H1 (cell line): ENCODE measurements at regions not wholly inside any gene's neighbourhood (a gene's known extent, or its start where the extent isn't known, plus 50 kb on each side); places are given as distances from the start of the nearest gene placed in this dataset.

Experiments used
- CHD2 ChIP-seq: IDR thresholded peaks from 2 replicates; pipeline ENCODE4 v1.6.1; 2012; ENCODE audit warnings: low read length, improper control_type of control experiment
- CTCF ChIP-seq, 3 experiments: IDR thresholded peaks; 1 replicate in 2 of 3; 2 replicates in 1 of 3; pipeline versions ENCODE4 v1.5.1 to v1.6.1; 2011; ENCODE audit warnings: low read length in 3 of 3, mild to moderate bottlenecking in 3 of 3, inconsistent platforms in 2 of 3, low read depth in 1 of 3, moderate library complexity in 1 of 3; ENCODE audit not compliant: insufficient read depth in 1 of 3; ENCODE audit errors: control extremely low read depth in 1 of 3
- EP300 ChIP-seq, 2 experiments: IDR thresholded peaks; 1 replicate in 1 of 2; 2 replicates in 1 of 2; pipeline ENCODE4 v1.6.1; 2011 to 2012; ENCODE audit warnings: low read depth in 2 of 2, low read length in 2 of 2, mild to moderate bottlenecking in 2 of 2, borderline replicate concordance in 1 of 2, inconsistent platforms in 1 of 2, moderate library complexity in 1 of 2
- EZH2 ChIP-seq: fragments of 200-600 bp; sonication (generic); IDR thresholded peaks from 2 replicates; pipeline ENCODE4 v1.7.1; 2012; ENCODE audit warnings: low read depth, mild to moderate bottlenecking, moderate library complexity, low read length, inconsistent platforms; ENCODE audit not compliant: severe bottlenecking
- GABPA ChIP-seq: IDR thresholded peaks from 2 replicates; pipeline ENCODE4 v1.6.1; 2011; ENCODE audit warnings: mild to moderate bottlenecking, low read length, moderate library complexity, borderline replicate concordance; ENCODE audit not compliant: insufficient read depth
- KDM4A ChIP-seq: IDR thresholded peaks from one replicate; pipeline ENCODE4 v1.7.1; 2012; ENCODE audit warnings: low read depth, mild to moderate bottlenecking, moderate library complexity, low read length, inconsistent platforms; ENCODE audit not compliant: severe bottlenecking
- SIN3A ChIP-seq, 2 experiments: IDR thresholded peaks in 1 of 2; conservative IDR thresholded peaks in 1 of 2; 2 replicates each; pipeline ENCODE4 v1.6.1; 2011 to 2012; ENCODE audit warnings: low read length in 2 of 2, improper control_type of control experiment in 1 of 2, low read depth in 1 of 2, mild to moderate bottlenecking in 1 of 2
- TAF1 ChIP-seq: IDR thresholded peaks from 2 replicates; pipeline ENCODE4 v1.6.1; 2011; ENCODE audit warnings: mild to moderate bottlenecking, low read depth, low read length

- TF ChIP-seq CTCF (IDR thresholded peaks at IDR 0.05; ENCODE audit: control extremely low read depth in 1 of 3, insufficient read depth in 1 of 3, low read depth in 1 of 3, low read length in 3 of 3) = no peak
- TF ChIP-seq SIN3A (conservative IDR thresholded peaks at IDR 0.05 in 1 of 2, IDR thresholded peaks at IDR 0.05 in 1 of 2; ENCODE audit: low read depth in 1 of 2, low read length in 2 of 2) = no peak
- TF ChIP-seq KDM4A = no peak
- no peak for TF ChIP-seq CHD2
- no peak for TF ChIP-seq GABPA
- TF ChIP-seq EZH2 = no peak
- TF ChIP-seq TAF1 = no peak
- TF ChIP-seq EP300 (IDR thresholded peaks at IDR 0.05; ENCODE audit: borderline replicate concordance in 1 of 2, low read depth in 2 of 2, low read length in 2 of 2) = no peak
Observed at GRCh38 chr3:167909952-167910351, 174.4 kb downstream of the SERPINI1 start.
